ENCODE measurements at regions not wholly inside any gene's neighbourhood (a gene's known extent, or its start where the extent isn't known, plus 50 kb on each side); places are given as distances from the start of the nearest gene placed in this dataset.

DNA sequence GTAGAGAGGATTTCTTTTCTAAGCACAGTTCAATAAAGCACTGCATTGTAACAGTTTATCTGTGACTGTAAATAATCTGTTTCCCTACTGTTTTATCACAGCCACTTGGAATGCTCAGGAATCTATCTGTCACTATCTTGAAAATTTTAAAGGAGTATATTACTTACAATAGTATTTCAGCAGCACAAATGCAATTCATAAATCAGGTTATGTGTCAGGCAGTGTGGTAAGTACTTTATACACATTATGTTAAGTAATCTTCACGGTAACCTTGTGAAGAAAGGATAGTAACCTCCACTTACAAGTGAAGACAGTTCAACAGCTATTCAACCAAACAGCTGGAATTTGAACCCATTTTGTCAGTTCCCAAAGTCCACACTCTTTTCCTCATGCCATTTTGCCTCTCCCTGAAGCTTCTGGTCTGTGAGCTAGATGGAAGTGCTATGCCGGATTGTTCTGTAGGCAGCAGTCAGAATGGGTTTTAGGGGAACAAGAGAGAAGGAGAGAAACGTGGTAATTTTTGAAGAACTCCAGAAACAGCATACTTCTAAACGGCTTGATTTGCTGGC is 125.0 kb downstream of the KLF12 start:
- no peaks in the 10 kb centered on the region for H3K9me3 Mint-ChIP-seq
- peaks cover 7% of the 10 kb centered on the region for H3K36me3 Mint-ChIP-seq (ENCODE audit: low read depth)
- H3K27me3 Mint-ChIP-seq (ENCODE audit: low read depth), result no peaks in the 10 kb centered on the region
- no peak overlapping the region for H3K4me3 Mint-ChIP-seq
- peaks cover 42% of the 10 kb centered on the region for H3K4me1 Mint-ChIP-seq
- no peak for TF ChIP-seq CTCF (IDR thresholded peaks at IDR 0.05; ENCODE audit: unreplicated experiment in 3 of 3)
- peak overlapping the region; percentile 21 to 66 (median 50) for H3K27ac Mint-ChIP-seq

DNA sequence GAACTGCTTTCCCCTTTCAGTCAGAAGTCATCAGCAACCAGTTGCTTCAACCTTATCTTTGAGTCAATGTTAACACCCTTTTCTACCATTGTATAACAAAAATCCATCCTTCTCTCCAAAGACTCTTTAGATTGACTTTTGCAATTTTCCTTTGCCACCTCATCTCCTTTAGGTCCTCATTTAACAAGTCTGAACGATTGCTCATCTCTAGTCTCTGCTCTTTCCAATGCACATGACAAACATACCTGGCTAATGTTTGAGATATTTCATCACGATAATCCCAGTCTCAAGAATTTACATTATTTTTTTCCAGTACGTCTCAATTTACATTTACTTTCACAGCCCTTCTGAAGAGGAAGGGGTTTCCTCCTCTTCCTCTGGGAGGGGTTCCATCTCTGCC is 127.5 kb downstream of the KLF12 start:
- Mint-ChIP-seq H3K27ac (no peak overlapping the region), H3K4me1 (peaks cover 37% of the 10 kb centered on the region), H3K27me3 (ENCODE audit: low read depth) (no peaks in the 10 kb centered on the region), H3K4me3 (no peak overlapping the region), H3K9me3 (no peaks in the 10 kb centered on the region), H3K36me3 (ENCODE audit: low read depth) (peaks cover 7% of the 10 kb centered on the region)
- TF ChIP-seq CTCF (IDR thresholded peaks at IDR 0.05; ENCODE audit: unreplicated experiment in 3 of 3), result no peak

GRCh38 chr13:74005320-74006157 is 128.7 kb downstream of the KLF12 start:
- TF ChIP-seq CTCF (IDR thresholded peaks at IDR 0.05; ENCODE audit: unreplicated experiment in 3 of 3), result no peak
- no peaks in the 10 kb centered on the region for H3K9me3 Mint-ChIP-seq
- H3K4me1 Mint-ChIP-seq, result peaks cover 40% of the 10 kb centered on the region
- peaks cover 7% of the 10 kb centered on the region for H3K36me3 Mint-ChIP-seq (ENCODE audit: low read depth)
- no peak overlapping the region for H3K27ac Mint-ChIP-seq
- no peaks in the 10 kb centered on the region for H3K27me3 Mint-ChIP-seq (ENCODE audit: low read depth)
- no peak overlapping the region for H3K4me3 Mint-ChIP-seq

GRCh38 chr13:74004109-74004508 is 130.1 kb downstream of the KLF12 start:
- H3K27ac Mint-ChIP-seq, result no peak overlapping the region
- no peaks in the 10 kb centered on the region for H3K27me3 Mint-ChIP-seq (ENCODE audit: low read depth)
- TF ChIP-seq CTCF (IDR thresholded peaks at IDR 0.05; ENCODE audit: unreplicated experiment in 3 of 3), result no peak
- H3K9me3 Mint-ChIP-seq, result no peaks in the 10 kb centered on the region
- peaks cover 5% of the 10 kb centered on the region for H3K36me3 Mint-ChIP-seq (ENCODE audit: low read depth)
- peaks cover 45% of the 10 kb centered on the region for H3K4me1 Mint-ChIP-seq
- no peak overlapping the region for H3K4me3 Mint-ChIP-seq

DNA sequence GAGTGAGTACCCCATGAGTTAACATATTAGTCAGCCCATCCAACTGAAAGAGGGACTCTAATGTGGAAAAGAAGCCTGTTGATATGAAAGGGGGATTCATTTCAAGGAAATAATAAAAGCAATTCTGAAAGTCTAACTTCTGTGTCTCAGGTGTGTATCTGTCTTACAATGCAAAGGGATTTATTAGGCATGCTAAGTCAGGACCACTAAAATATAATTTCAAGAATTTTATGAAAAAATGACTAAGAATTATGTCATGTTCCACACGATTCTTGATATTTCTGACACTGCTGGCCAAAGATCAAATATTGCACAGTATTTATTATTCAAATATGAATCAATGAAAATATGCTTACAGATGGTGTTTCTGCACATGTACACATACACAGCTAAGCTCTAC is 130.8 kb downstream of the KLF12 start:
- H3K27ac Mint-ChIP-seq, result no peak overlapping the region
- H3K27me3 Mint-ChIP-seq (ENCODE audit: low read depth), result no peaks in the 10 kb centered on the region
- no peaks in the 10 kb centered on the region for H3K9me3 Mint-ChIP-seq
- no peak for TF ChIP-seq CTCF (IDR thresholded peaks at IDR 0.05; ENCODE audit: unreplicated experiment in 3 of 3)
- no peaks in the 10 kb centered on the region for H3K36me3 Mint-ChIP-seq (ENCODE audit: low read depth)
- H3K4me1 Mint-ChIP-seq, result peaks cover 45% of the 10 kb centered on the region
- H3K4me3 Mint-ChIP-seq, result no peak overlapping the region

- H3K27ac Mint-ChIP-seq, result no peak overlapping the region
- no peaks in the 10 kb centered on the region for H3K9me3 Mint-ChIP-seq
- H3K36me3 Mint-ChIP-seq (ENCODE audit: low read depth), result no peaks in the 10 kb centered on the region
- TF ChIP-seq CTCF (IDR thresholded peaks at IDR 0.05; ENCODE audit: unreplicated experiment in 3 of 3), result no peak
- H3K4me3 Mint-ChIP-seq, result no peak overlapping the region
- peaks cover 50% of the 10 kb centered on the region for H3K4me1 Mint-ChIP-seq
- H3K27me3 Mint-ChIP-seq (ENCODE audit: low read depth), result no peaks in the 10 kb centered on the region
Measured at GRCh38 chr13:74000876-74001275, 133.3 kb downstream of the KLF12 start.

Measured in nephron (organoid).